Nephron (organoid): ENCODE measurements at regions not wholly inside any gene's neighbourhood (a gene's known extent, or its start where the extent isn't known, plus 50 kb on each side); places are given as distances from the start of the nearest gene placed in this dataset.

Source experiments
- H3K27ac Mint-ChIP-seq, 3 experiments: 2 replicates each; pipeline ENCODE4 v1.8.0; 2020; ENCODE audit warnings: mixed read lengths in 3 of 3, mild to moderate bottlenecking in 2 of 3, moderate library complexity in 1 of 3
- H3K27me3 Mint-ChIP-seq: 2 replicates; pipeline ENCODE4 v1.8.0; 2021; ENCODE audit warnings: low read depth, mild to moderate bottlenecking, moderate library complexity, mixed read lengths
- H3K36me3 Mint-ChIP-seq: 2 replicates; pipeline ENCODE4 v1.8.0; 2020; ENCODE audit warnings: low read depth, mixed read lengths
- H3K4me1 Mint-ChIP-seq: 2 replicates; pipeline ENCODE4 v1.8.0; 2020; ENCODE audit warnings: mixed read lengths
- H3K4me3 Mint-ChIP-seq, 3 experiments: 2 replicates each; pipeline ENCODE4 v1.8.0; 2020; ENCODE audit warnings: mild to moderate bottlenecking in 3 of 3, mixed read lengths in 3 of 3, moderate library complexity in 2 of 3
- H3K9me3 Mint-ChIP-seq: 2 replicates; pipeline ENCODE4 v1.8.0; 2020; ENCODE audit warnings: mixed read lengths
- CTCF ChIP-seq, 3 experiments: fragments of 200-600 bp; sonication (generic); IDR thresholded peaks; one replicate each; pipeline ENCODE4 v1.5.0; 2021; ENCODE audit warnings: antibody characterized with exemption in 3 of 3; ENCODE audit not compliant: unreplicated experiment in 3 of 3

GRCh38 chr16:48013491-48013901, 142.3 kb downstream of the ABCC12 start:
- H3K27ac Mint-ChIP-seq, result no peak overlapping the region
- no peak overlapping the region for H3K4me3 Mint-ChIP-seq
- peaks cover 4% of the 10 kb centered on the region for H3K27me3 Mint-ChIP-seq
- TF ChIP-seq CTCF (IDR thresholded peaks at IDR 0.05; ENCODE audit: unreplicated experiment in 3 of 3), result no peak
- peaks cover 10% of the 10 kb centered on the region for H3K4me1 Mint-ChIP-seq
- H3K36me3 Mint-ChIP-seq, result peaks cover 3% of the 10 kb centered on the region
- peaks cover 13% of the 10 kb centered on the region for H3K9me3 Mint-ChIP-seq

- Mint-ChIP-seq H3K27me3 (peaks cover 4% of the 10 kb centered on the region), H3K4me3 (no peak overlapping the region), H3K27ac (no peak overlapping the region), H3K9me3 (peaks cover 13% of the 10 kb centered on the region), H3K4me1 (peaks cover 10% of the 10 kb centered on the region), H3K36me3 (peaks cover 3% of the 10 kb centered on the region)
- TF ChIP-seq CTCF (IDR thresholded peaks at IDR 0.05; ENCODE audit: unreplicated experiment in 3 of 3), result no peak
Measured at GRCh38 chr16:48011878-48012658, 143.7 kb downstream of the ABCC12 start.

DNA sequence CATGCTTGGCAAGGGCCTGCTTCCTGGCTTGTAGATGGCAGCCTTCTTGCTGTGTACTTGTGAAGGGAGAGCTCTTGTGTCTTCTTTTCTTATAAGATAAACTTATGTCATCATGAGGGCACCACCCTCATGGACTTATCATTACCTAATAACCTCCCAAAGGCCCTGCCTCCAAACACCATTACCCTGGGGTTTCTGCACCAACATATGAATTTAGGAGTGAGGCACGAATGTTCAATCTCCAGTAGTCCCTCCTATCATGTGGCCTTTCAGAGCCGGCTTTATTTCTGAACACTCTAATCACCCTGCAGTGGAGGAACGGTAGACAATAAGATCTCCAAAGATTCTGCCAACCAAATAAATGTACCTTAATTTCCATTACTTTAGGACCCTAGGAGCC, 144.3 kb downstream of the ABCC12 start:
- no peak overlapping the region for H3K4me3 Mint-ChIP-seq
- H3K4me1 Mint-ChIP-seq, result peaks cover 10% of the 10 kb centered on the region
- H3K27ac Mint-ChIP-seq, result no peak overlapping the region
- peaks cover 4% of the 10 kb centered on the region for H3K27me3 Mint-ChIP-seq
- peaks cover 3% of the 10 kb centered on the region for H3K36me3 Mint-ChIP-seq
- no peak for TF ChIP-seq CTCF (IDR thresholded peaks at IDR 0.05; ENCODE audit: unreplicated experiment in 3 of 3)
- peaks cover 13% of the 10 kb centered on the region for H3K9me3 Mint-ChIP-seq

DNA sequence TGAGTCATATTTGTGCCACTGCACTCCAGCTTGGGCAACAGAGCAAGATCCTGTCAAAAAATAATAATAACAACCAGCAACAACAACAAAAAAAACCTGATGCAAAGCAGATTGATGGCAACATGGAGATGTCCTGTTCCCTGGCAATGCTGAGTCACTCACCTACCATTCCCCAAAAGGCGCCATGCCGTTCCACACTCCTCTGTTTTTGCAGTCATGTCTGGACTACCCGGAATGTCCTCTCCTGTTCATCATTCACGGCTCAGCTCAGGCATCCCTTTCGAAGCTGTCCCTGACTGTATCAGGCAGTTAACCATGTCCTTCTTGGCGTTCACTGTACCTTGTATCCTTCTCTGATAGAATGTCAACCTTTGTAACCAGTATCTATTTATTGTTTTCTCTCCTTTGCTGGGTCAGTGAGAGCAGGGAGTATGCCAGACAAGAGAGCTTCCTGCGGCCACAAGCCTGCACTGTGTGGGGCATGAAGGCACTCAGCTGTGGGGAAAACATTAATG, 147.7 kb downstream of the ABCC12 start:
- no peak for TF ChIP-seq CTCF (IDR thresholded peaks at IDR 0.05; ENCODE audit: unreplicated experiment in 3 of 3)
- Mint-ChIP-seq H3K27ac (no peak overlapping the region), H3K36me3 (no peaks in the 10 kb centered on the region), H3K27me3 (peaks cover 4% of the 10 kb centered on the region), H3K9me3 (peaks cover 6% of the 10 kb centered on the region), H3K4me3 (no peak overlapping the region), H3K4me1 (peaks cover 24% of the 10 kb centered on the region)

GRCh38 chr16:48004141-48004695, 151.6 kb downstream of the ABCC12 start:
- H3K4me3 Mint-ChIP-seq, result no peak overlapping the region
- H3K9me3 Mint-ChIP-seq, result no peaks in the 10 kb centered on the region
- H3K36me3 Mint-ChIP-seq, result no peaks in the 10 kb centered on the region
- H3K4me1 Mint-ChIP-seq, result peaks cover 21% of the 10 kb centered on the region
- no peak for TF ChIP-seq CTCF (IDR thresholded peaks at IDR 0.05; ENCODE audit: unreplicated experiment in 3 of 3)
- peak overlapping the region in 2 of 3 experiments; percentile 81 to 86 for H3K27ac Mint-ChIP-seq
- H3K27me3 Mint-ChIP-seq, result no peaks in the 10 kb centered on the region
